ENCODE measurements at regions not wholly inside any gene's neighbourhood (a gene's known extent, or its start where the extent isn't known, plus 50 kb on each side); places are given as distances from the start of the nearest gene placed in this dataset.

DNA sequence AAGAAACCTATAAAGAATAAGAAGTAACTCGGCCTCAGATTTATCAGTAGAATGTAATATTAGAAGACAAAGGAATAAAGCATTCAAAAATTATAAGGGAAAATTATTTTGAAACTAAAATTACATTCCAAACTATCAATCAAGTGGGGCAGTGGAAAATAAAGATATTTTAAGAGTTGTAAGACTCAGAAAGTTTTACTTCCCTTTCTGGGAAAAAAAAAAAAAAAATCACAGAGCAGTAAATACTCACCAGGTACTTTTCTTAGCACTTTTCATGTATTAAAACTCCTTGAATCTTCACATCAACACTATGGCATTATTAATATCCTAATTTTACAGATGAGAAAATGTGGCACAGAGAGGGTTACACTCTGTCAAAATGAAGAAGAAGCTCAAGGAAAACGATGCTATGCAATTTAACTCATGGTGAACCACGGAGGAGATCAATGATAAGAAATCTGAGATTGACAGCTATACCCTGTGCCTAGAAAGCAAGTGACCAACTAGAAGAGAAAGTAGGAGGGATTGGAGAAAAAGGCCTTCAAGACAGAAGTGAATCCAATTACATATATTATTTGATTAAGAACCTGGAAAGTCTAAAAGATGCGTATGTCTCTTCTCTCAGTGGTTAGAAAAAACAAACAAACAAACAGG is 238.9 kb upstream of the ID2 start:
- TF ChIP-seq, protein P1, sequence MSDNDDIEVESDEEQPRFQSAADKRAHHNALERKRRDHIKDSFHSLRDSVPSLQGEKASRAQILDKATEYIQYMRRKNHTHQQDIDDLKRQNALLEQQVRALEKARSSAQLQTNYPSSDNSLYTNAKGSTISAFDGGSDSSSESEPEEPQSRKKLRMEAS (IDR thresholded peaks at IDR 0.05) = no peak
- TF ChIP-seq, protein P2, sequence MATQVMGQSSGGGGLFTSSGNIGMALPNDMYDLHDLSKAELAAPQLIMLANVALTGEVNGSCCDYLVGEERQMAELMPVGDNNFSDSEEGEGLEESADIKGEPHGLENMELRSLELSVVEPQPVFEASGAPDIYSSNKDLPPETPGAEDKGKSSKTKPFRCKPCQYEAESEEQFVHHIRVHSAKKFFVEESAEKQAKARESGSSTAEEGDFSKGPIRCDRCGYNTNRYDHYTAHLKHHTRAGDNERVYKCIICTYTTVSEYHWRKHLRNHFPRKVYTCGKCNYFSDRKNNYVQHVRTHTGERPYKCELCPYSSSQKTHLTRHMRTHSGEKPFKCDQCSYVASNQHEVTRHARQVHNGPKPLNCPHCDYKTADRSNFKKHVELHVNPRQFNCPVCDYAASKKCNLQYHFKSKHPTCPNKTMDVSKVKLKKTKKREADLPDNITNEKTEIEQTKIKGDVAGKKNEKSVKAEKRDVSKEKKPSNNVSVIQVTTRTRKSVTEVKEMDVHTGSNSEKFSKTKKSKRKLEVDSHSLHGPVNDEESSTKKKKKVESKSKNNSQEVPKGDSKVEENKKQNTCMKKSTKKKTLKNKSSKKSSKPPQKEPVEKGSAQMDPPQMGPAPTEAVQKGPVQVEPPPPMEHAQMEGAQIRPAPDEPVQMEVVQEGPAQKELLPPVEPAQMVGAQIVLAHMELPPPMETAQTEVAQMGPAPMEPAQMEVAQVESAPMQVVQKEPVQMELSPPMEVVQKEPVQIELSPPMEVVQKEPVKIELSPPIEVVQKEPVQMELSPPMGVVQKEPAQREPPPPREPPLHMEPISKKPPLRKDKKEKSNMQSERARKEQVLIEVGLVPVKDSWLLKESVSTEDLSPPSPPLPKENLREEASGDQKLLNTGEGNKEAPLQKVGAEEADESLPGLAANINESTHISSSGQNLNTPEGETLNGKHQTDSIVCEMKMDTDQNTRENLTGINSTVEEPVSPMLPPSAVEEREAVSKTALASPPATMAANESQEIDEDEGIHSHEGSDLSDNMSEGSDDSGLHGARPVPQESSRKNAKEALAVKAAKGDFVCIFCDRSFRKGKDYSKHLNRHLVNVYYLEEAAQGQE (IDR thresholded peaks at IDR 0.05; ENCODE audit: low read depth) = no peak
- TF ChIP-seq CEBPB (IDR thresholded peaks at IDR 0.05) (no peak), EP300 (IDR thresholded peaks at IDR 0.05; ENCODE audit: borderline replicate concordance) (no peak)
